NCI-H2196 treated with DMSO at 0.1 percent for 48 hours (cell line): ENCODE measurements at regions not wholly inside any gene's neighbourhood (a gene's known extent, or its start where the extent isn't known, plus 50 kb on each side); places are given as distances from the start of the nearest gene placed in this dataset.

Experiments
- DNase-seq: peaks from one replicate; lab custom pipeline; 2025; ENCODE audit not compliant: unreplicated experiment; lab: John Stamatoyannopoulos, UW

- DNase-seq = no peak
Observed at GRCh38 chr19:28020619-28021258, 1192.2 kb downstream of the UQCRFS1 start.

- DNase-seq = no peak
Observed at GRCh38 chr19:28019901-28020300, 1193.0 kb downstream of the UQCRFS1 start.

- DNase-seq = no peak
Observed at GRCh38 chr19:28019371-28019770, 1193.6 kb downstream of the UQCRFS1 start.

GRCh38 chr19:28018499-28018898 is 1194.5 kb downstream of the UQCRFS1 start:
- DNase-seq = no peak

- DNase-seq = no peak
Observed at GRCh38 chr19:28014615-28015405, 1198.1 kb downstream of the UQCRFS1 start.

GRCh38 chr19:28012361-28012760 is 1200.6 kb downstream of the UQCRFS1 start:
- no peak for DNase-seq

GRCh38 chr19:28010656-28011055 is 1202.3 kb downstream of the UQCRFS1 start:
- no peak for DNase-seq

GRCh38 chr19:28009696-28010095 is 1203.3 kb downstream of the UQCRFS1 start:
- DNase-seq = no peak

GRCh38 chr19:28008695-28009094 is 1204.3 kb downstream of the UQCRFS1 start:
- DNase-seq = no peak

GRCh38 chr19:28003543-28003942 is 1209.4 kb downstream of the UQCRFS1 start:
- no peak for DNase-seq

GRCh38 chr19:27997069-27997468 is 1215.9 kb downstream of the UQCRFS1 start:
- no peak for DNase-seq

GRCh38 chr19:27993619-27994570 is 1219.1 kb downstream of the UQCRFS1 start:
- no peak for DNase-seq

- no peak for DNase-seq
Observed at GRCh38 chr19:27986299-27986698, 1226.7 kb downstream of the UQCRFS1 start.

- no peak for DNase-seq
Observed at GRCh38 chr19:27975419-27976005, 1237.4 kb downstream of the UQCRFS1 start.

GRCh38 chr19:27974082-27974513 is 1238.9 kb downstream of the UQCRFS1 start:
- peak; percentile 61 for DNase-seq

GRCh38 chr19:27972291-27973040 is 1240.5 kb downstream of the UQCRFS1 start:
- DNase-seq = peak; percentile 15

GRCh38 chr19:27971869-27972268 is 1241.1 kb downstream of the UQCRFS1 start:
- no peak for DNase-seq

- DNase-seq = no peak
Observed at GRCh38 chr19:27971071-27971470, 1241.9 kb downstream of the UQCRFS1 start.

GRCh38 chr19:27966390-27966816 is 1246.5 kb downstream of the UQCRFS1 start:
- no peak for DNase-seq

- no peak for DNase-seq
Observed at GRCh38 chr19:27964185-27964584, 1248.8 kb downstream of the UQCRFS1 start.
